OCI-LY3 (cell line): ENCODE measurements at regions not wholly inside any gene's neighbourhood (a gene's known extent, or its start where the extent isn't known, plus 50 kb on each side); places are given as distances from the start of the nearest gene placed in this dataset.

ENCODE experiments used
- H2AFZ ChIP-seq: fragments of 200-600, 300-600 bp; shearing (Covaris generic); 2 replicates; pipeline ENCODE4 v1.6.0; 2014; ENCODE audit warnings: antibody characterized with exemption, low read depth, low read length
- H3K27ac ChIP-seq: fragments of 200-600, 300-600 bp; sonication (generic); 2 replicates; pipeline ENCODE4 v1.5.1; 2014; ENCODE audit warnings: mild to moderate bottlenecking, low read length, moderate library complexity, mixed read lengths
- H3K27me3 ChIP-seq: fragments of 200-600, 300-600 bp; sonication (generic); 2 replicates; pipeline ENCODE4 v1.6.1; 2014; ENCODE audit warnings: low read depth, low read length, mixed read lengths
- H3K36me3 ChIP-seq: fragments of 200-600, 300-600 bp; sonication (generic); replicated peaks from 2 replicates; pipeline ENCODE3; 2014; ENCODE audit warnings: low read depth, low read length, mixed read lengths
- H3K4me1 ChIP-seq: fragments of 300-600, 200-600 bp; sonication (generic); 2 replicates; pipeline ENCODE4 v1.6.1; 2014; ENCODE audit warnings: low read length, mixed read lengths
- H3K4me2 ChIP-seq: fragments of 200-600, 300-600 bp; sonication (generic); 2 replicates; pipeline ENCODE4 v1.6.1; 2014; ENCODE audit warnings: low read length, mixed read lengths
- H3K4me3 ChIP-seq: fragments of 300-600, 200-600 bp; sonication (generic); 2 replicates; pipeline ENCODE4 v1.5.1; 2014; ENCODE audit warnings: antibody characterized with exemption, mild to moderate bottlenecking, low read length, moderate library complexity
- H3K79me2 ChIP-seq: fragments of 300-600, 200-600 bp; shearing (Covaris generic); 2 replicates; pipeline ENCODE4 v1.6.1; 2014; ENCODE audit warnings: mild to moderate bottlenecking, low read length, mixed read lengths
- H3K9ac ChIP-seq: fragments of 300-600, 200-600 bp; shearing (Covaris generic); 2 replicates; pipeline ENCODE4 v1.6.0; 2014; ENCODE audit warnings: mild to moderate bottlenecking, low read length, moderate library complexity
- H3K9me3 ChIP-seq: fragments of 200-600, 300-600 bp; shearing (Covaris generic); 2 replicates; pipeline ENCODE4 v1.6.1; 2014; ENCODE audit warnings: low read length, mixed read lengths; ENCODE audit not compliant: insufficient read depth
- H4K20me1 ChIP-seq: fragments of 200-600, 300-600 bp; sonication (generic); 2 replicates; pipeline ENCODE4 v1.6.1; 2016; ENCODE audit warnings: low read length, mixed read lengths; ENCODE audit not compliant: insufficient read depth
- EZH2phosphoT487 ChIP-seq: fragments of 200-600 bp; shearing (Covaris generic); IDR thresholded peaks from 2 replicates; pipeline ENCODE4 v1.6.1; 2018; ENCODE audit warnings: antibody characterized with exemption, mixed run types, low read depth
- TF ChIP-seq, protein P1 (sequence below): fragments of 200-600, 300-600 bp; sonication (generic); IDR thresholded peaks from 2 replicates; pipeline ENCODE4 v1.5.1; 2014; ENCODE audit warnings: antibody characterized with exemption, low read length, low read depth

DNA sequence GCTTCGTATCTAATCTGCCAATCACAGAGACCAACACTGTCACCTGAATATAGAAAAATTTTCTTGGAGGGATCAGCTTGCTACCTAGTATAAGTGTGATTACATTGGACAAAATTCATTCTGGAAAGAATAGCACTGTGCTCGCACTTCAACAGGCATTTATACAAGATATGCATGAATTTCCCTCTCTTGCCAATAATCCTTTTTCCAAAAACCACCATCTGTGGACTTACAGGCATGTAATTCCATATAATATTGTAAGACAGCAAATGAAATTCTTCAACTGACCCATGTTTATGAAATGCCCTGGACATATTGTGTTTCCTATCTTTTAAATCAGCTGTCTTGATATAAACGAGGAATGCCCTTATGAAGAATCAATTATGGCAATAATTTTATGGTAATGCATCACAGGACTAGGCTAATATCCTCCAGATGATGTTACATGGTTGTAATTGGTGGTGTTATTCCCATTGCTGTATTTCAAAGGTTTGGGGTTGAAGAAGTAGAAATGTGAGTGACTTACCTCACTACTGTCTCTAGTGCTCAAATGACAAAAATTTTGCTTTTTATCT lies 861.4 kb upstream of the NECTIN3 start:
- Histone ChIP-seq H3K9ac (no peak overlapping the region), H3K27ac (no peak overlapping the region), H3K4me1 (no peaks in the 10 kb centered on the region), H3K9me3 (no peaks in the 10 kb centered on the region), H3K4me3 (no peak overlapping the region), H2AFZ (no peak overlapping the region), H3K4me2 (no peak overlapping the region), H3K79me2 (no peaks in the 10 kb centered on the region), H3K27me3 (no peaks in the 10 kb centered on the region), H3K36me3 (no peaks in the 10 kb centered on the region), H4K20me1 (no peaks in the 10 kb centered on the region)
- TF ChIP-seq EZH2phosphoT487, result no peak
- TF ChIP-seq, protein P1, sequence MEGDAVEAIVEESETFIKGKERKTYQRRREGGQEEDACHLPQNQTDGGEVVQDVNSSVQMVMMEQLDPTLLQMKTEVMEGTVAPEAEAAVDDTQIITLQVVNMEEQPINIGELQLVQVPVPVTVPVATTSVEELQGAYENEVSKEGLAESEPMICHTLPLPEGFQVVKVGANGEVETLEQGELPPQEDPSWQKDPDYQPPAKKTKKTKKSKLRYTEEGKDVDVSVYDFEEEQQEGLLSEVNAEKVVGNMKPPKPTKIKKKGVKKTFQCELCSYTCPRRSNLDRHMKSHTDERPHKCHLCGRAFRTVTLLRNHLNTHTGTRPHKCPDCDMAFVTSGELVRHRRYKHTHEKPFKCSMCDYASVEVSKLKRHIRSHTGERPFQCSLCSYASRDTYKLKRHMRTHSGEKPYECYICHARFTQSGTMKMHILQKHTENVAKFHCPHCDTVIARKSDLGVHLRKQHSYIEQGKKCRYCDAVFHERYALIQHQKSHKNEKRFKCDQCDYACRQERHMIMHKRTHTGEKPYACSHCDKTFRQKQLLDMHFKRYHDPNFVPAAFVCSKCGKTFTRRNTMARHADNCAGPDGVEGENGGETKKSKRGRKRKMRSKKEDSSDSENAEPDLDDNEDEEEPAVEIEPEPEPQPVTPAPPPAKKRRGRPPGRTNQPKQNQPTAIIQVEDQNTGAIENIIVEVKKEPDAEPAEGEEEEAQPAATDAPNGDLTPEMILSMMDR, result no peak

DNA sequence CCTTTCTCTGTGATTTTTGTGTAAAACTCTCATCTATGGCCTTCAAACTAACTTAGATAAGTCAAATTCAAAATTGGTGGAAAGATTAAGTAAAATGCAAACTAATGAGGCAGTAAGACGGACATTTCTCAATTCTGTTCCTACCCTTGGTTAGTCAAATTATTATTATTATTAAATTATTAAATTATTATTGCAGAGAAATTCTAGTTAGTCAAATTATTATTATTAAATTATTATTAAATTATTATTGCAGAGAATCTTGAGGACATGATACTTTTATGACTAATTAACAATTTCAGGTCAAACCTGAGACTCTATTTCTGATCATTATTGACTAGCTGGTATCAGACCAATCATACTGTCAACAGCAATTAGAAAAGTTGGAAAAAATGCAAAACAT lies 845.0 kb upstream of the NECTIN3 start:
- Histone ChIP-seq H3K4me3 (no peak overlapping the region), H3K4me2 (no peak overlapping the region), H3K4me1 (no peaks in the 10 kb centered on the region), H2AFZ (no peak overlapping the region), H3K9ac (no peak overlapping the region), H3K79me2 (no peaks in the 10 kb centered on the region), H3K27me3 (no peaks in the 10 kb centered on the region), H3K9me3 (no peaks in the 10 kb centered on the region), H3K36me3 (no peaks in the 10 kb centered on the region), H4K20me1 (no peaks in the 10 kb centered on the region), H3K27ac (no peak overlapping the region)
- no peak for TF ChIP-seq EZH2phosphoT487
- TF ChIP-seq, protein P1, result no peak

DNA sequence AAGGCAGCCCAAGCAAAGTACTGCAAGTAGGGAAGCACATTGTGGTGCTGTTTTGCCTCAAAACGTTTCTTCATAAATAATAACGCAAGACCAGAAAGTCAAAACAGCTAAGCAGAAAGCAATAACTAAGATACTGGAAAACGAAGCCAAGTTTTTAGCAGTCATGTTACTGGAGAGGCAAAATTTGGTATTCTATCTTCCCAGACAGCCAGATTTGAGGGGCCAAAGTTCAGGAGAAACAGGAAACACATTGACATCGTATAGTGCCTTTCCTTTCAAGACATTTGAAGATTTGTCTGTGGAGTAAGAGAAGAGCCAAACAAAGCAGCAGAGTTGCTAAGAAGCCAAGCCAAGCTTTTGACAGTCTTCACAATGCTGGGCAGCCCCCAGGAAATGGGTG lies 843.6 kb upstream of the NECTIN3 start:
- Histone ChIP-seq H2AFZ (no peak overlapping the region), H3K79me2 (no peaks in the 10 kb centered on the region)

DNA sequence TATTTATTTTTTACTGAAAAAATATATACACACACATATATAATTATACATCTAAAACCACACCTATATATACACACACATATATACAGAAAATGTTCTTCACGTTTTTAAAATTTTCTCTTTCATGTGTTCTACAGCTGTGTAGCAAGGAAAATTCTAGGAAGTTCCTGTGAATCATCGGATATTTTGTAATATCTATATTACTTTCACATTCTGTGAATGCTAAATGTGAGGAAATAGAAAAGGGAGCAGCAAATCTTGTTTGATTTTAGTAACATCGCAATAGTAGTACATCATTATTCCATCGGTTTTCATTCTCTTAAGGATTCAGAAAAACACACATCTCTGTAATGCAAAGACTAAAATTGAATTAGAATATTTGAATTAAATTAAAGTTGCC lies 836.8 kb upstream of the NECTIN3 start:
- no peaks in the 10 kb centered on the region for H3K79me2 ChIP-seq
- no peaks in the 10 kb centered on the region for H4K20me1 ChIP-seq
- no peak overlapping the region for H3K4me3 ChIP-seq
- H3K9ac ChIP-seq, result no peak overlapping the region
- no peak overlapping the region for H3K27ac ChIP-seq
- H3K4me2 ChIP-seq, result no peak overlapping the region
- no peaks in the 10 kb centered on the region for H3K9me3 ChIP-seq
- no peaks in the 10 kb centered on the region for H3K27me3 ChIP-seq
- H3K4me1 ChIP-seq, result no peaks in the 10 kb centered on the region
- TF ChIP-seq EZH2phosphoT487, result no peak
- TF ChIP-seq, protein P1, result no peak
- H3K36me3 ChIP-seq, result no peaks in the 10 kb centered on the region
- no peak overlapping the region for H2AFZ ChIP-seq

More for the DNA sequence above, 843.6 kb upstream of the NECTIN3 start:
- Histone ChIP-seq H3K4me1 (no peaks in the 10 kb centered on the region), H3K9ac (no peak overlapping the region), H3K4me2 (no peak overlapping the region), H3K36me3 (no peaks in the 10 kb centered on the region), H3K27me3 (no peaks in the 10 kb centered on the region), H4K20me1 (no peaks in the 10 kb centered on the region), H3K27ac (no peak overlapping the region), H3K4me3 (no peak overlapping the region), H3K9me3 (no peaks in the 10 kb centered on the region)
- TF ChIP-seq EZH2phosphoT487, result no peak
- TF ChIP-seq, protein P1, result no peak
